H1 (cell line): ENCODE measurements at regions not wholly inside any gene's neighbourhood (a gene's known extent, or its start where the extent isn't known, plus 50 kb on each side); places are given as distances from the start of the nearest gene placed in this dataset.

Experiments used
- CEBPB ChIP-seq: IDR thresholded peaks from 2 replicates; pipeline ENCODE4 v1.6.1; 2012; ENCODE audit warnings: low read depth, low read length
- EZH2 ChIP-seq: fragments of 200-600 bp; sonication (generic); IDR thresholded peaks from 2 replicates; pipeline ENCODE4 v1.7.1; 2012; ENCODE audit warnings: low read depth, mild to moderate bottlenecking, moderate library complexity, low read length, inconsistent platforms; ENCODE audit not compliant: severe bottlenecking
- GABPA ChIP-seq: IDR thresholded peaks from 2 replicates; pipeline ENCODE4 v1.6.1; 2011; ENCODE audit warnings: mild to moderate bottlenecking, low read length, moderate library complexity, borderline replicate concordance; ENCODE audit not compliant: insufficient read depth
- POLR2A ChIP-seq, 2 experiments: IDR thresholded peaks; 1 replicate in 1 of 2; 2 replicates in 1 of 2; pipeline ENCODE4 v1.6.1; 2011; ENCODE audit warnings: low read depth in 2 of 2, low read length in 2 of 2, mild to moderate bottlenecking in 2 of 2; ENCODE audit errors: control extremely low read depth in 1 of 2
- SIN3A ChIP-seq, 2 experiments: IDR thresholded peaks in 1 of 2; conservative IDR thresholded peaks in 1 of 2; 2 replicates each; pipeline ENCODE4 v1.6.1; 2011 to 2012; ENCODE audit warnings: low read length in 2 of 2, improper control_type of control experiment in 1 of 2, low read depth in 1 of 2, mild to moderate bottlenecking in 1 of 2
- SP2 ChIP-seq: IDR thresholded peaks from 2 replicates; pipeline ENCODE4 v1.6.1; 2012; ENCODE audit warnings: mild to moderate bottlenecking, low read length, inconsistent platforms
- TCF12 ChIP-seq: IDR thresholded peaks from 2 replicates; pipeline ENCODE4 v1.6.1; 2011; ENCODE audit warnings: low read depth, mild to moderate bottlenecking, low read length
- YY1 ChIP-seq: IDR thresholded peaks from 2 replicates; pipeline ENCODE4 v1.6.1; 2011; ENCODE audit warnings: low read depth, mild to moderate bottlenecking, low read length
- TF ChIP-seq, protein P1 (sequence below): IDR thresholded peaks from 2 replicates; pipeline ENCODE4 v1.6.1; 2011; ENCODE audit warnings: low read length, improper control_type of control experiment
- TF ChIP-seq, protein P2 (sequence below), 3 experiments: IDR thresholded peaks; 1 replicate in 2 of 3; 2 replicates in 1 of 3; pipeline versions ENCODE4 v1.5.1 to v1.6.1; 2011; ENCODE audit warnings: low read length in 3 of 3, mild to moderate bottlenecking in 3 of 3, inconsistent platforms in 2 of 3, low read depth in 1 of 3, moderate library complexity in 1 of 3; ENCODE audit not compliant: insufficient read depth in 1 of 3; ENCODE audit errors: control extremely low read depth in 1 of 3
- TF ChIP-seq, protein P3 (sequence below): IDR thresholded peaks from 2 replicates; pipeline ENCODE4 v1.6.1; 2012; ENCODE audit warnings: inconsistent platforms

DNA sequence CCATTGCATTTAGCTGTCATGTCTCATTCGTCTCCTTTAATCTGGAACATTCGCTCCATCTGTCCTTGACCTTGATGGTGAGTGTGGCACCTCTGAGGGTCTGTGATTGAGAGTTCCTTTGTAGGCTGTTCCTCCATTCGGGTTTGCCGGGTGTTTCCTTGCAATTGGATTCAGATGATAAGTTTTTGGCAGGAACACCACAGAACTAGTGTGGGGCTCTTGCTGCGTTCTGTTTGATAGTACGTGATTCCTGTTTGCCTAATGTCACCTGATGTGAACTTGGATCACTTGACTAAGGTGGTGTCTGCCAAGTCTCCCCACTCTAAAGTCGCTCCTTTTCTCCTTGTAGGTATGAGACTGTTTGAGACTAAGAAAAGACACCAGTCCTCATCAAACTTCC is 109.7 kb upstream of the TMEM45B start:
- TF ChIP-seq EZH2 (no peak), TCF12 (no peak), GABPA (no peak), CEBPB (no peak), SP2 (no peak), SIN3A (conservative IDR thresholded peaks at IDR 0.05 in 1 of 2, IDR thresholded peaks at IDR 0.05 in 1 of 2; ENCODE audit: low read depth in 1 of 2, low read length in 2 of 2) (no peak), POLR2A (IDR thresholded peaks at IDR 0.05; ENCODE audit: control extremely low read depth in 1 of 2, low read depth in 2 of 2, low read length in 2 of 2) (no peak), YY1 (no peak)
- TF ChIP-seq, protein P1, sequence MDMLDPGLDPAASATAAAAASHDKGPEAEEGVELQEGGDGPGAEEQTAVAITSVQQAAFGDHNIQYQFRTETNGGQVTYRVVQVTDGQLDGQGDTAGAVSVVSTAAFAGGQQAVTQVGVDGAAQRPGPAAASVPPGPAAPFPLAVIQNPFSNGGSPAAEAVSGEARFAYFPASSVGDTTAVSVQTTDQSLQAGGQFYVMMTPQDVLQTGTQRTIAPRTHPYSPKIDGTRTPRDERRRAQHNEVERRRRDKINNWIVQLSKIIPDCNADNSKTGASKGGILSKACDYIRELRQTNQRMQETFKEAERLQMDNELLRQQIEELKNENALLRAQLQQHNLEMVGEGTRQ: no peak
- TF ChIP-seq, protein P2, sequence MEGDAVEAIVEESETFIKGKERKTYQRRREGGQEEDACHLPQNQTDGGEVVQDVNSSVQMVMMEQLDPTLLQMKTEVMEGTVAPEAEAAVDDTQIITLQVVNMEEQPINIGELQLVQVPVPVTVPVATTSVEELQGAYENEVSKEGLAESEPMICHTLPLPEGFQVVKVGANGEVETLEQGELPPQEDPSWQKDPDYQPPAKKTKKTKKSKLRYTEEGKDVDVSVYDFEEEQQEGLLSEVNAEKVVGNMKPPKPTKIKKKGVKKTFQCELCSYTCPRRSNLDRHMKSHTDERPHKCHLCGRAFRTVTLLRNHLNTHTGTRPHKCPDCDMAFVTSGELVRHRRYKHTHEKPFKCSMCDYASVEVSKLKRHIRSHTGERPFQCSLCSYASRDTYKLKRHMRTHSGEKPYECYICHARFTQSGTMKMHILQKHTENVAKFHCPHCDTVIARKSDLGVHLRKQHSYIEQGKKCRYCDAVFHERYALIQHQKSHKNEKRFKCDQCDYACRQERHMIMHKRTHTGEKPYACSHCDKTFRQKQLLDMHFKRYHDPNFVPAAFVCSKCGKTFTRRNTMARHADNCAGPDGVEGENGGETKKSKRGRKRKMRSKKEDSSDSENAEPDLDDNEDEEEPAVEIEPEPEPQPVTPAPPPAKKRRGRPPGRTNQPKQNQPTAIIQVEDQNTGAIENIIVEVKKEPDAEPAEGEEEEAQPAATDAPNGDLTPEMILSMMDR (IDR thresholded peaks at IDR 0.05; ENCODE audit: control extremely low read depth in 1 of 3, insufficient read depth in 1 of 3, low read depth in 1 of 3, low read length in 3 of 3): no peak
- TF ChIP-seq, protein P3, sequence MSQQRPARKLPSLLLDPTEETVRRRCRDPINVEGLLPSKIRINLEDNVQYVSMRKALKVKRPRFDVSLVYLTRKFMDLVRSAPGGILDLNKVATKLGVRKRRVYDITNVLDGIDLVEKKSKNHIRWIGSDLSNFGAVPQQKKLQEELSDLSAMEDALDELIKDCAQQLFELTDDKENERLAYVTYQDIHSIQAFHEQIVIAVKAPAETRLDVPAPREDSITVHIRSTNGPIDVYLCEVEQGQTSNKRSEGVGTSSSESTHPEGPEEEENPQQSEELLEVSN: no peak
